ENCODE measurements at regions not wholly inside any gene's neighbourhood (a gene's known extent, or its start where the extent isn't known, plus 50 kb on each side); places are given as distances from the start of the nearest gene placed in this dataset.

GRCh38 chr3:144429719-144430121 lies 458.1 kb downstream of the DIPK2A start:
- POLR2A ChIA-PET = no interaction called here
- TF ChIP-seq, protein P1, sequence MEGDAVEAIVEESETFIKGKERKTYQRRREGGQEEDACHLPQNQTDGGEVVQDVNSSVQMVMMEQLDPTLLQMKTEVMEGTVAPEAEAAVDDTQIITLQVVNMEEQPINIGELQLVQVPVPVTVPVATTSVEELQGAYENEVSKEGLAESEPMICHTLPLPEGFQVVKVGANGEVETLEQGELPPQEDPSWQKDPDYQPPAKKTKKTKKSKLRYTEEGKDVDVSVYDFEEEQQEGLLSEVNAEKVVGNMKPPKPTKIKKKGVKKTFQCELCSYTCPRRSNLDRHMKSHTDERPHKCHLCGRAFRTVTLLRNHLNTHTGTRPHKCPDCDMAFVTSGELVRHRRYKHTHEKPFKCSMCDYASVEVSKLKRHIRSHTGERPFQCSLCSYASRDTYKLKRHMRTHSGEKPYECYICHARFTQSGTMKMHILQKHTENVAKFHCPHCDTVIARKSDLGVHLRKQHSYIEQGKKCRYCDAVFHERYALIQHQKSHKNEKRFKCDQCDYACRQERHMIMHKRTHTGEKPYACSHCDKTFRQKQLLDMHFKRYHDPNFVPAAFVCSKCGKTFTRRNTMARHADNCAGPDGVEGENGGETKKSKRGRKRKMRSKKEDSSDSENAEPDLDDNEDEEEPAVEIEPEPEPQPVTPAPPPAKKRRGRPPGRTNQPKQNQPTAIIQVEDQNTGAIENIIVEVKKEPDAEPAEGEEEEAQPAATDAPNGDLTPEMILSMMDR (IDR thresholded peaks at IDR 0.05; ENCODE audit: insufficient read depth, low read length, missing control alignments) = no peak
- no peak for DNase-seq (ENCODE audit: low read depth, low spot score)
- CTCF ChIA-PET = no interaction called here
- H3K4me3 ChIP-seq (ENCODE audit: low read depth, low read length) = no peak overlapping the region

GRCh38 chr3:144431134-144431533 lies 459.5 kb downstream of the DIPK2A start:
- TF ChIP-seq, protein P1 (IDR thresholded peaks at IDR 0.05; ENCODE audit: insufficient read depth, low read length, missing control alignments) = no peak
- CTCF ChIA-PET = no interaction called here

DNA sequence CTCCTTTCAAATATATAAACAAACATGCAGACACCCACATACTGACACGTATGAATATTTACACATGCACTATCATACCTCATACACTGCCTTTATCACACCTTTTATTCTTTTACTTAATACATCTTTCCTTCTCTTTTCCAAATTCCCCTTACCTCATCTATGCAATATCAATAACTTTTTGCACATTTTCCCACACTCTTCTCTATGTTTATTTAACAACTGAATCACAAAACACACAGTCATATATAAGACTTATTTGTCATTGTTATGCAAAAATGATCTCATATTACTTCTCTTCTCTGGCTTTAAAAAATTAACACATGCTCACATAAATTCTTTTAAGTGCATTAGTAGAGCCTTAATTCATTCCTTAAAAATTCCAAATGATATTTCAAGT lies 461.4 kb downstream of the DIPK2A start:
- H3K4me3 ChIP-seq (ENCODE audit: low read depth, low read length) = no peak overlapping the region
- DNase-seq (ENCODE audit: low read depth, low spot score) = no peak
- ChIA-PET POLR2A (no interaction called here), CTCF (no interaction called here)
- TF ChIP-seq, protein P1 (IDR thresholded peaks at IDR 0.05; ENCODE audit: insufficient read depth, low read length, missing control alignments) = no peak

More at GRCh38 chr3:144431134-144431533, 459.5 kb downstream of the DIPK2A start:
- POLR2A ChIA-PET = no interaction called here
- no peak for DNase-seq (ENCODE audit: low read depth, low spot score)
- no peak overlapping the region for H3K4me3 ChIP-seq (ENCODE audit: low read depth, low read length)

DNA sequence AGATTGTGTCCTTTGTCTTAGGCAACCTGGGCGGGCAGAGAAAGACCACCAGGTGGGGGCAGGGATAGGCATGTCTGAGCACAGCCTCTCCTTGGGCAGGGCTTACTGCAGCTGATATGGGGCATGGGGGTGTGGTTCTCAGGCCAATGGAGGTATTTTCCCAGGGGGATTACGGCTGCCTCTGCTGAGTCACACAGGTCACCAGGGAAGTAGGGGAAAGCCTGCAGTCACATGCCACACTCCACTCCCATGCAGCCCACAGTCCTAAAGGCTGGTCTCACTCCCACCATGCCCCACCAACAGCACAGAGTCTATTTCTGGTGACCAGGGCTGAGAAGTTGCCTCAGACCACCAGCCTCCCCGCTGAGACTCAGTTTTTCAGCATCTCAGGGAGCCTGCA lies 466.4 kb downstream of the DIPK2A start:
- TF ChIP-seq, protein P1 (IDR thresholded peaks at IDR 0.05; ENCODE audit: insufficient read depth, low read length, missing control alignments) = no peak
- no peak overlapping the region for H3K4me3 ChIP-seq (ENCODE audit: low read depth, low read length)
- ChIA-PET POLR2A (no interaction called here), CTCF (no interaction called here)
- no peak for DNase-seq (ENCODE audit: low read depth, low spot score)

DNA sequence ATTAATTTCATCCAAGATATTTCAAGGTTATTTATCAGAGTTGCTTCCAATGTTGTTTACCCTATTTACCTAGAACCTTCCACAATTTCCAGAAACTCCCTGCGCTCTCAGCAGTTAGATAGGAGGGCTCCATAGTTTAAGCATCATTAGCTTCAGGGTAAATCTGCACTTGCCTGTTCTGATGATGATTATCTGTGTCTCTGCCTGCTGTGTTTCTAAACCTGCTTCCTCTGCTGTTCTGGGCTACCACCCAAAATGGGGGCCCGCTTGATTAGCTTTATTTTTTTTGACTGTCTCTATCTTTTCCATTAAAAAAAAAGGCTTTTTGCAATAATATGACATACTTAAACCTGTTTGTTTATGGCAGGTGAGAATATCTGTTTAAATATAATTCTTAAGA lies 472.4 kb downstream of the DIPK2A start:
- DNase-seq (ENCODE audit: low read depth, low spot score) = no peak
- no peak overlapping the region for H3K4me3 ChIP-seq (ENCODE audit: low read depth, low read length)
- TF ChIP-seq, protein P1 (IDR thresholded peaks at IDR 0.05; ENCODE audit: insufficient read depth, low read length, missing control alignments) = no peak
- ChIA-PET CTCF (no interaction called here), POLR2A (no interaction called here)

DNA sequence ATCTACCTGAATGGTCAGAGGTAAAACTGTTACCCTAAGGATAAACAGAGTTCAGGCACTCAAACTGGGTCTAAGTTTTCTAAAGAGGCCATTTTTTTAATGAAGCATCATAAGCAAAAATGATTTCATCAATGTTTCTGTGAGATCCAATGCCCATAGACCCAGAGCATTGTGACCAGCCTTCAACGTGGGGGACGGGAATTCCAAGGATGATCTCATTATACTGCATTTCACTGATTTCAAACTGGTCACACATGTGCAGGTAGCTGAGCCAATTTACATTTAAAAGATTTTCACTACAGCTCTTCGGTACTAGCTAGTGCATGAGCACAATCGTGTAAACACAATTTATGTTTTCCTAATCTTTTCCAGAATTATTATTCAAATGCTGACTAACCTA lies 472.9 kb downstream of the DIPK2A start:
- ChIA-PET POLR2A (no interaction called here), CTCF (no interaction called here)
- no peak overlapping the region for H3K4me3 ChIP-seq (ENCODE audit: low read depth, low read length)
- DNase-seq (ENCODE audit: low read depth, low spot score) = no peak
- TF ChIP-seq, protein P1 (IDR thresholded peaks at IDR 0.05; ENCODE audit: insufficient read depth, low read length, missing control alignments) = no peak

Measured in AG04449 (cell line).